HCT116 (cell line): ENCODE measurements at regions not wholly inside any gene's neighbourhood (a gene's known extent, or its start where the extent isn't known, plus 50 kb on each side); places are given as distances from the start of the nearest gene placed in this dataset.
"Not testable (repeated sequence)": the region's sequence is repeated elsewhere in the genome, so short reads cannot be mapped to it uniquely, and the experiment has no call there.

Experiments
- ATAC-seq: fragments of 200-7000 bp; cut with Tn5 transposase; 2 replicates; pipeline ENCODE4 v1.9.1; 2020; ENCODE audit warnings: mild to moderate bottlenecking, moderate library complexity
- BruUV-seq: library from RNA; stranded (reverse); fragments of 400-500 nt; replicated peaks from 2 replicates; lab custom pipeline; 2021; lab: Mats Ljungman, UMichigan
- CTCF ChIA-PET: fragments of 300-600 bp; sonication (Branson Sonifier 250); formaldehyde crosslinking; loops from one replicate; lab custom pipeline; 2021; ENCODE audit warnings: antibody characterized with exemption; lab: Charles Lee
- POLR2A ChIA-PET: fragments of 300-600, 350-600 bp; sonication (Branson Sonifier 250); formaldehyde crosslinking; loops from one replicate; lab custom pipeline; 2021; ENCODE audit warnings: antibody characterized with exemption; lab: Charles Lee
- RAD21 ChIA-PET, 2 experiments: fragments of 300-600 bp; sonication (Branson Sonifier 250); formaldehyde crosslinking; loops; one replicate each; lab custom pipeline; 2023; ENCODE audit warnings: low total read pairs in 2 of 2; ENCODE audit not compliant: uncharacterized antibody in 2 of 2, unreplicated experiment in 2 of 2, low non-redundant PET in 1 of 2; lab: Charles Lee
- DNase-seq: peaks from one replicate; pipeline ENCODE4 v3.0.0-alpha.2; 2010; ENCODE audit warnings: low read depth, low spot score
- H2AFZ ChIP-seq: fragments of 200-600 bp; shearing (Covaris generic), sonication (generic); 2 replicates; pipeline ENCODE4 v1.6.1; 2017; ENCODE audit warnings: low read depth, mixed run types, mixed read lengths, antibody characterized with exemption, low read length; ENCODE audit not compliant: poor library complexity, severe bottlenecking
- H3K27ac ChIP-seq: 2 replicates; pipeline ENCODE4 v1.5.1; 2012; ENCODE audit warnings: low read depth, low read length
- H3K27me3 ChIP-seq: fragments of 200-600 bp; sonication (generic); 2 replicates; pipeline ENCODE4 v1.6.1; 2016; ENCODE audit warnings: mixed run types, low read length, mixed read lengths; ENCODE audit not compliant: insufficient read depth
- H3K36me3 ChIP-seq, 2 experiments: fragments of 200-500 bp in 1 of 2; fragments of 200-600 bp in 1 of 2; sonication (Bioruptor generic) in 1 of 2; sonication (generic) in 1 of 2; 2 replicates each; pipeline versions ENCODE4 v1.5.1 to v1.6.1; 2014 to 2016; ENCODE audit warnings: low read length in 2 of 2, inconsistent platforms in 1 of 2, mixed read lengths in 1 of 2, mixed run types in 1 of 2; ENCODE audit not compliant: insufficient read depth in 2 of 2, control insufficient read depth in 1 of 2
- H3K4me1 ChIP-seq, 2 experiments: fragments of 200-600 bp in 1 of 2; sonication (generic) in 1 of 2; 2 replicates each; pipeline versions ENCODE4 v1.5.1 to v1.6.1; 2012 to 2017; ENCODE audit warnings: low read length in 2 of 2, inconsistent platforms in 1 of 2, mild to moderate bottlenecking in 1 of 2, mixed read lengths in 1 of 2, mixed run types in 1 of 2, moderate library complexity in 1 of 2; ENCODE audit not compliant: insufficient read depth in 2 of 2, control insufficient read depth in 1 of 2
- H3K4me2 ChIP-seq: fragments of 200-600 bp; sonication (generic); 2 replicates; pipeline ENCODE4 v1.6.1; 2017; ENCODE audit warnings: mixed run types, low read length, mixed read lengths
- H3K4me3 ChIP-seq, 2 experiments: fragments of 200-600 bp in 1 of 2; sonication (generic) in 1 of 2; replicated peaks in 1 of 2; 2 replicates each; pipeline ENCODE4 v1.5.1; 2011 to 2016; ENCODE audit warnings: low read length in 2 of 2, control low read depth in 1 of 2, low read depth in 1 of 2, mild to moderate bottlenecking in 1 of 2, mixed read lengths in 1 of 2, mixed run types in 1 of 2
- H3K79me2 ChIP-seq: fragments of 200-600 bp; sonication (generic); 2 replicates; pipeline ENCODE4 v1.6.1; 2017; ENCODE audit warnings: mild to moderate bottlenecking, mixed run types, low read length, moderate library complexity, mixed read lengths; ENCODE audit not compliant: insufficient read depth
- H3K9ac ChIP-seq: fragments of 200-600 bp; sonication (generic); 2 replicates; pipeline ENCODE4 v1.6.1; 2016; ENCODE audit warnings: low read length, mixed read lengths
- H3K9me2 ChIP-seq: fragments of 200-600 bp; sonication (generic), shearing (Covaris generic); 2 replicates; pipeline ENCODE4 v1.6.1; 2017; ENCODE audit warnings: mixed run types, mild to moderate bottlenecking, moderate library complexity; ENCODE audit not compliant: insufficient read depth
- H3K9me3 ChIP-seq, 2 experiments: fragments of 200-500 bp in 1 of 2; fragments of 200-600 bp in 1 of 2; sonication (Bioruptor generic) in 1 of 2; sonication (generic) in 1 of 2; 2 replicates each; pipeline ENCODE4 v1.6.1; 2014 to 2017; ENCODE audit warnings: low read length in 2 of 2, mixed read lengths in 2 of 2, inconsistent platforms in 1 of 2, low read depth in 1 of 2, mild to moderate bottlenecking in 1 of 2, mixed run types in 1 of 2, moderate library complexity in 1 of 2; ENCODE audit not compliant: control insufficient read depth in 1 of 2, insufficient read depth in 1 of 2
- H4K20me1 ChIP-seq: fragments of 200-600 bp; sonication (generic), shearing (Covaris generic); 2 replicates; pipeline ENCODE4 v1.6.1; 2017; ENCODE audit warnings: mixed run types, mild to moderate bottlenecking, moderate library complexity; ENCODE audit not compliant: insufficient read depth
- CBX3 ChIP-seq: IDR thresholded peaks from 2 replicates; pipeline ENCODE4 v1.6.1; 2012; ENCODE audit warnings: low read depth
- CEBPB ChIP-seq: IDR thresholded peaks from 2 replicates; pipeline ENCODE4 v1.6.1; 2012; ENCODE audit warnings: low read depth
- EGR1 ChIP-seq: IDR thresholded peaks from 2 replicates; pipeline ENCODE4 v1.6.1; 2012; ENCODE audit warnings: low read depth
- ELF1 ChIP-seq: IDR thresholded peaks from 2 replicates; pipeline ENCODE4 v1.6.1; 2012; ENCODE audit warnings: low read depth, borderline replicate concordance
- EZH2phosphoT487 ChIP-seq: fragments of 200-600 bp; IDR thresholded peaks from 2 replicates; pipeline ENCODE4 v1.6.1; 2018; ENCODE audit warnings: antibody characterized with exemption, borderline replicate concordance
- MAX ChIP-seq: IDR thresholded peaks from 2 replicates; pipeline ENCODE4 v1.6.1; 2012
- POLR2A ChIP-seq: IDR thresholded peaks from 2 replicates; pipeline ENCODE4 v1.7.0; 2011; ENCODE audit warnings: borderline replicate concordance; ENCODE audit not compliant: insufficient read depth, insufficient read length; ENCODE audit errors: extremely low read depth
- POLR2AphosphoS5 ChIP-seq: IDR thresholded peaks from 2 replicates; pipeline ENCODE4 v1.6.1; 2011; ENCODE audit warnings: mild to moderate bottlenecking, low read depth, low read length, moderate library complexity
- RAD21 ChIP-seq: IDR thresholded peaks from 2 replicates; pipeline ENCODE4 v1.6.1; 2012; ENCODE audit warnings: low read depth, mild to moderate bottlenecking
- SIN3A ChIP-seq: IDR thresholded peaks from 2 replicates; pipeline ENCODE4 v1.6.1; 2012; ENCODE audit warnings: low read depth
- SP1 ChIP-seq: IDR thresholded peaks from 2 replicates; pipeline ENCODE4 v1.6.1; 2012; ENCODE audit warnings: low read depth
- TCF7L2 ChIP-seq: IDR thresholded peaks from 2 replicates; pipeline ENCODE4 v1.7.0; 2011; ENCODE audit warnings: borderline replicate concordance, inconsistent platforms; ENCODE audit not compliant: insufficient read depth, insufficient read length; ENCODE audit errors: extremely low read depth
- YY1 ChIP-seq: IDR thresholded peaks from 2 replicates; pipeline ENCODE4 v1.6.1; 2011; ENCODE audit warnings: low read length, low read depth, moderate library complexity, mild to moderate bottlenecking; ENCODE audit not compliant: insufficient replicate concordance; ENCODE audit errors: extremely low read depth
- ZBTB33 ChIP-seq: IDR thresholded peaks from 2 replicates; pipeline ENCODE4 v1.6.1; 2011; ENCODE audit warnings: mild to moderate bottlenecking, low read length, moderate library complexity; ENCODE audit not compliant: insufficient replicate concordance; ENCODE audit errors: extremely low read depth
- ZFX ChIP-seq: fragments of 450-650 bp; IDR thresholded peaks from 2 replicates; pipeline ENCODE4 v1.6.1; 2017
- intact Hi-C: fragments of 100-400 bp; cut with micrococcal nuclease; formaldehyde crosslinking; loops from 2 replicates; pipeline ENCODE4 v1.10.0; 2022
- TF ChIP-seq, protein P1 (sequence below): IDR thresholded peaks from 2 replicates; pipeline ENCODE4 v1.6.1; 2012; ENCODE audit warnings: low read depth
- TF ChIP-seq, protein P2 (sequence below): IDR thresholded peaks from 2 replicates; pipeline ENCODE4 v1.6.1; 2012

GRCh38 chr3:75951941-75952340 lies 166.6 kb upstream of the ZNF717 start:
- Histone ChIP-seq H3K4me2 (no peak overlapping the region), H3K27ac (no peak overlapping the region), H3K36me3 (no peaks in the 10 kb centered on the region), H3K79me2 (no peaks in the 10 kb centered on the region), H3K27me3 (no peaks in the 10 kb centered on the region), H3K9ac (no peak overlapping the region), H2AFZ (no peak overlapping the region), H3K4me1 (no peaks in the 10 kb centered on the region), H4K20me1 (no peaks in the 10 kb centered on the region), H3K4me3 (no peak overlapping the region), H3K9me2 (no peaks in the 10 kb centered on the region), H3K9me3 (peaks cover 0 to 8% of the 10 kb centered on the region in 2 experiments; a peak in 2 of 4 replicates)
- intact Hi-C loops, result no loop called here
- DNase-seq (no peak), ATAC-seq (no peak)
- POLR2A ChIA-PET, result no interaction called here
- BruUV-seq, result no TSS peak
- CTCF ChIA-PET, result no interaction called here
- RAD21 ChIA-PET, result no interaction called here
- TF ChIP-seq YY1 (no peak), POLR2A (no peak), MAX (no peak), SIN3A (no peak), EGR1 (no peak), CBX3 (no peak), CEBPB (no peak), ZFX (no peak), ZBTB33 (no peak), POLR2AphosphoS5 (no peak), SP1 (no peak), TCF7L2 (no peak), EZH2phosphoT487 (no peak), RAD21 (no peak), ELF1 (no peak)
- TF ChIP-seq, protein P1, sequence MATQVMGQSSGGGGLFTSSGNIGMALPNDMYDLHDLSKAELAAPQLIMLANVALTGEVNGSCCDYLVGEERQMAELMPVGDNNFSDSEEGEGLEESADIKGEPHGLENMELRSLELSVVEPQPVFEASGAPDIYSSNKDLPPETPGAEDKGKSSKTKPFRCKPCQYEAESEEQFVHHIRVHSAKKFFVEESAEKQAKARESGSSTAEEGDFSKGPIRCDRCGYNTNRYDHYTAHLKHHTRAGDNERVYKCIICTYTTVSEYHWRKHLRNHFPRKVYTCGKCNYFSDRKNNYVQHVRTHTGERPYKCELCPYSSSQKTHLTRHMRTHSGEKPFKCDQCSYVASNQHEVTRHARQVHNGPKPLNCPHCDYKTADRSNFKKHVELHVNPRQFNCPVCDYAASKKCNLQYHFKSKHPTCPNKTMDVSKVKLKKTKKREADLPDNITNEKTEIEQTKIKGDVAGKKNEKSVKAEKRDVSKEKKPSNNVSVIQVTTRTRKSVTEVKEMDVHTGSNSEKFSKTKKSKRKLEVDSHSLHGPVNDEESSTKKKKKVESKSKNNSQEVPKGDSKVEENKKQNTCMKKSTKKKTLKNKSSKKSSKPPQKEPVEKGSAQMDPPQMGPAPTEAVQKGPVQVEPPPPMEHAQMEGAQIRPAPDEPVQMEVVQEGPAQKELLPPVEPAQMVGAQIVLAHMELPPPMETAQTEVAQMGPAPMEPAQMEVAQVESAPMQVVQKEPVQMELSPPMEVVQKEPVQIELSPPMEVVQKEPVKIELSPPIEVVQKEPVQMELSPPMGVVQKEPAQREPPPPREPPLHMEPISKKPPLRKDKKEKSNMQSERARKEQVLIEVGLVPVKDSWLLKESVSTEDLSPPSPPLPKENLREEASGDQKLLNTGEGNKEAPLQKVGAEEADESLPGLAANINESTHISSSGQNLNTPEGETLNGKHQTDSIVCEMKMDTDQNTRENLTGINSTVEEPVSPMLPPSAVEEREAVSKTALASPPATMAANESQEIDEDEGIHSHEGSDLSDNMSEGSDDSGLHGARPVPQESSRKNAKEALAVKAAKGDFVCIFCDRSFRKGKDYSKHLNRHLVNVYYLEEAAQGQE, result no peak
- TF ChIP-seq, protein P2, sequence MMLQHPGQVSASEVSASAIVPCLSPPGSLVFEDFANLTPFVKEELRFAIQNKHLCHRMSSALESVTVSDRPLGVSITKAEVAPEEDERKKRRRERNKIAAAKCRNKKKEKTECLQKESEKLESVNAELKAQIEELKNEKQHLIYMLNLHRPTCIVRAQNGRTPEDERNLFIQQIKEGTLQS, result no peak

GRCh38 chr3:75960031-75960430 lies 174.7 kb upstream of the ZNF717 start:
- CTCF ChIA-PET, H3K27me3 ChIP-seq, H3K9ac ChIP-seq, H3K9me3 ChIP-seq, H4K20me1 ChIP-seq, H3K27ac ChIP-seq, DNase-seq, H3K36me3 ChIP-seq, H2AFZ ChIP-seq, intact Hi-C loops, RAD21 ChIA-PET, H3K4me2 ChIP-seq, H3K79me2 ChIP-seq, POLR2A ChIA-PET, ATAC-seq, H3K4me1 ChIP-seq, BruUV-seq, H3K4me3 ChIP-seq, H3K9me2 ChIP-seq: not testable (repeated sequence)
